ENCODE measurements at regions not wholly inside any gene's neighbourhood (a gene's known extent, or its start where the extent isn't known, plus 50 kb on each side); places are given as distances from the start of the nearest gene placed in this dataset.

- H3K27ac Mint-ChIP-seq = no peak overlapping the region
- peaks cover 17% of the 10 kb centered on the region for H3K4me1 Mint-ChIP-seq
- no peaks in the 10 kb centered on the region for H3K36me3 Mint-ChIP-seq (ENCODE audit: low read depth)
- H3K9me3 Mint-ChIP-seq = no peaks in the 10 kb centered on the region
- no peak overlapping the region for H3K4me3 Mint-ChIP-seq
- TF ChIP-seq, protein P1, sequence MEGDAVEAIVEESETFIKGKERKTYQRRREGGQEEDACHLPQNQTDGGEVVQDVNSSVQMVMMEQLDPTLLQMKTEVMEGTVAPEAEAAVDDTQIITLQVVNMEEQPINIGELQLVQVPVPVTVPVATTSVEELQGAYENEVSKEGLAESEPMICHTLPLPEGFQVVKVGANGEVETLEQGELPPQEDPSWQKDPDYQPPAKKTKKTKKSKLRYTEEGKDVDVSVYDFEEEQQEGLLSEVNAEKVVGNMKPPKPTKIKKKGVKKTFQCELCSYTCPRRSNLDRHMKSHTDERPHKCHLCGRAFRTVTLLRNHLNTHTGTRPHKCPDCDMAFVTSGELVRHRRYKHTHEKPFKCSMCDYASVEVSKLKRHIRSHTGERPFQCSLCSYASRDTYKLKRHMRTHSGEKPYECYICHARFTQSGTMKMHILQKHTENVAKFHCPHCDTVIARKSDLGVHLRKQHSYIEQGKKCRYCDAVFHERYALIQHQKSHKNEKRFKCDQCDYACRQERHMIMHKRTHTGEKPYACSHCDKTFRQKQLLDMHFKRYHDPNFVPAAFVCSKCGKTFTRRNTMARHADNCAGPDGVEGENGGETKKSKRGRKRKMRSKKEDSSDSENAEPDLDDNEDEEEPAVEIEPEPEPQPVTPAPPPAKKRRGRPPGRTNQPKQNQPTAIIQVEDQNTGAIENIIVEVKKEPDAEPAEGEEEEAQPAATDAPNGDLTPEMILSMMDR (IDR thresholded peaks at IDR 0.05) = no peak
- DNase-seq = no peak
- H3K27me3 Mint-ChIP-seq (ENCODE audit: low read depth, poor library complexity) = peaks cover 6% of the 10 kb centered on the region
Measured at GRCh38 chr10:62459500-62459899, 85.3 kb downstream of the ZNF365 start.

GRCh38 chr10:62460393-62460792 is 86.2 kb downstream of the ZNF365 start:
- H3K36me3 Mint-ChIP-seq (ENCODE audit: low read depth) = no peaks in the 10 kb centered on the region
- H3K4me3 Mint-ChIP-seq = no peak overlapping the region
- H3K4me1 Mint-ChIP-seq = peaks cover 10% of the 10 kb centered on the region
- H3K9me3 Mint-ChIP-seq = no peaks in the 10 kb centered on the region
- no peak overlapping the region for H3K27ac Mint-ChIP-seq
- H3K27me3 Mint-ChIP-seq (ENCODE audit: low read depth, poor library complexity) = peaks cover 6% of the 10 kb centered on the region
- DNase-seq = no peak
- TF ChIP-seq, protein P1 (IDR thresholded peaks at IDR 0.05) = no peak

- H3K9me3 Mint-ChIP-seq = no peaks in the 10 kb centered on the region
- H3K36me3 Mint-ChIP-seq (ENCODE audit: low read depth) = no peaks in the 10 kb centered on the region
- DNase-seq = no peak
- H3K27me3 Mint-ChIP-seq (ENCODE audit: low read depth, poor library complexity) = peaks cover 6% of the 10 kb centered on the region
- peaks cover 10% of the 10 kb centered on the region for H3K4me1 Mint-ChIP-seq
- H3K4me3 Mint-ChIP-seq = no peak overlapping the region
- TF ChIP-seq, protein P1 (IDR thresholded peaks at IDR 0.05) = no peak
- H3K27ac Mint-ChIP-seq = no peak overlapping the region
Measured at GRCh38 chr10:62461120-62461519, 87.0 kb downstream of the ZNF365 start.

DNA sequence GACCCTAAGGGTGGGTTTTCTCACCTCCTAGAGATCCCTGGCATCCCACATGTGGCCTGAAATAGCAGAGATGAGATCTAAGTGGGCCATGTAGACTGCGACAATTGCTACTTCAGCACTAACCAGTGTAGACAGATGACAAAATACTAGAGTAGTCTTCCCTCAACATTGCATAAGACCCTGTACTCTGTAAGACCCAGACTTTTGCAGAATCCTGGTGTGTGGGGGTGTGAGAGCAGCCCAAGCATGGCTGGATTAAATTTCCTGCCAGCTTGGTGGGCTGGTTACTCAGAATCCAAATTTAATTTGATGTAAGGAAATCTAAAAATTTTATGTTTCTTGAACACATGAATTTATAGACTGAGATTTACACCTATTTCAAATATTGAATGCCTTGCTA is 88.3 kb downstream of the ZNF365 start:
- H3K27me3 Mint-ChIP-seq (ENCODE audit: low read depth, poor library complexity) = peaks cover 5% of the 10 kb centered on the region
- TF ChIP-seq, protein P1 (IDR thresholded peaks at IDR 0.05) = no peak
- no peaks in the 10 kb centered on the region for H3K9me3 Mint-ChIP-seq
- H3K27ac Mint-ChIP-seq = peak overlapping the region; percentile 82
- H3K4me3 Mint-ChIP-seq = no peak overlapping the region
- no peaks in the 10 kb centered on the region for H3K36me3 Mint-ChIP-seq (ENCODE audit: low read depth)
- DNase-seq = no peak
- peaks cover 10% of the 10 kb centered on the region for H3K4me1 Mint-ChIP-seq

- H3K9me3 Mint-ChIP-seq = no peaks in the 10 kb centered on the region
- peaks cover 3% of the 10 kb centered on the region for H3K27me3 Mint-ChIP-seq (ENCODE audit: low read depth, poor library complexity)
- peaks cover 10% of the 10 kb centered on the region for H3K4me1 Mint-ChIP-seq
- H3K27ac Mint-ChIP-seq = no peak overlapping the region
- DNase-seq = no peak
- H3K4me3 Mint-ChIP-seq = no peak overlapping the region
- no peaks in the 10 kb centered on the region for H3K36me3 Mint-ChIP-seq (ENCODE audit: low read depth)
- TF ChIP-seq, protein P1 (IDR thresholded peaks at IDR 0.05) = no peak
Measured at GRCh38 chr10:62463364-62463763, 89.2 kb downstream of the ZNF365 start.

- H3K36me3 Mint-ChIP-seq (ENCODE audit: low read depth) = no peaks in the 10 kb centered on the region
- H3K9me3 Mint-ChIP-seq = no peaks in the 10 kb centered on the region
- no peak overlapping the region for H3K4me3 Mint-ChIP-seq
- H3K27me3 Mint-ChIP-seq (ENCODE audit: low read depth, poor library complexity) = peaks cover 3% of the 10 kb centered on the region
- TF ChIP-seq, protein P1 (IDR thresholded peaks at IDR 0.05) = no peak
- H3K27ac Mint-ChIP-seq = no peak overlapping the region
- peaks cover 10% of the 10 kb centered on the region for H3K4me1 Mint-ChIP-seq
- no peak for DNase-seq
Measured at GRCh38 chr10:62464308-62464707, 90.1 kb downstream of the ZNF365 start.
